HG02870 (cell line): ENCODE measurements at regions not wholly inside any gene's neighbourhood (a gene's known extent, or its start where the extent isn't known, plus 50 kb on each side); places are given as distances from the start of the nearest gene placed in this dataset.

Experiments used
- ATAC-seq: cut with Tn5 transposase; IDR thresholded peaks from one replicate; pipeline ENCODE4 v1.9.1; 2021; ENCODE audit warnings: mild to moderate bottlenecking, moderate library complexity; ENCODE audit not compliant: unreplicated experiment

- ATAC-seq: no peak
Measured at GRCh38 chr12:83866477-83866876, 1046.1 kb downstream of the SLC6A15 start.

DNA sequence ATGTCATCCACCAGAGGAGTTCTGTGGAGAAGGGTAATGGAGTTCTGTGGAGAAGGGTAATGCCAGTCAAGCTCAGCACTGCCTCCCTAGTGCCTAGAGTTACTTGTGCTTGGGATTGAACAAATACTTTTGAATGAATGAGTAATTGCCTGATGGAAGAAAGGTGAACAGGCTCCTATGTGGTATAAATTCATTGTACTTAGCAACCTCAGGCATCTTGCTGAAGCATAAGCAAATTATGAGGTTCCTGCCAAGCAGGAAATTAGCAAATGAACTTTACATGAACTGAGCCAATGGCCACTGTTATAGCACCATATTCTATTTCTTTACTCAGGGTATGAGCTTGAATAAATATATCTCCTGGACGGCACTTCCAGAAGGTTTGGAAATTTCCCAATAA is 1047.2 kb downstream of the SLC6A15 start:
- no peak for ATAC-seq

DNA sequence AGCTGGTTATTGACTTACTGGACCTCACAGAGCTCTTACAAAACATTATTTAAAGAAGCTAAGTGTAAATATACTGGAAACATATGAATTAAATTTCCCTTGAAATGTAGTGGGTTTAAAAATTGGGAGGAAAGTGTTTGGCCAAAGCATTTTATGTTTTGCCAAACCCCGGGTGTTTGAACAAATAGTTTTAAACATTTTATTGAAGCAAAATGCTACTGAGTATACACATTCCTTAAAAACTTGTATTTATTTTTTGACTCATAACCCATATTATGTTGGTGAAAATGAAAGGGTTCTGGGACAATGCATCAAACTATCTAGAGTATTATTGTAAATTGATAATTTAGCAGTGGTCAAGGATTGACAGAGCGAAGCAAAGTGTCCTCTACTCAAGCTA is 1048.5 kb downstream of the SLC6A15 start:
- no peak for ATAC-seq

DNA sequence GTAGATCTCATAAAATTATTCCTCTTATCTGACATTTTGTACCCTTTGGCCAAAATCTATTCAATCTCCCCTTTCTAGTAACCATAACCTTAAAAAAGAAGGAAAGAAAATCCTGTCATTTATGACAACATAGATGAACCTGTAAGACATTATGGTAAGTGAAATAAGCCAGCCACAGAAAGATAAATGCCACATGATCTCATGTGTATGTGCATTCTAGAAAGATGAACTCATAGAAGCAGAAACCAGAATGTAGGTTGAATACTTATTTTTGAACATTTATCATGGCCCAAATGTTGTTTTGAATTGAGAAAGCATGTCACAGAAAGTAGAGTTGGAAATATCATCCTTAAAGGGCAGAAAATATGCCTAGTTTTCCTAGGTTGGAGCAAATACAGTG is 1053.6 kb downstream of the SLC6A15 start:
- no peak for ATAC-seq

DNA sequence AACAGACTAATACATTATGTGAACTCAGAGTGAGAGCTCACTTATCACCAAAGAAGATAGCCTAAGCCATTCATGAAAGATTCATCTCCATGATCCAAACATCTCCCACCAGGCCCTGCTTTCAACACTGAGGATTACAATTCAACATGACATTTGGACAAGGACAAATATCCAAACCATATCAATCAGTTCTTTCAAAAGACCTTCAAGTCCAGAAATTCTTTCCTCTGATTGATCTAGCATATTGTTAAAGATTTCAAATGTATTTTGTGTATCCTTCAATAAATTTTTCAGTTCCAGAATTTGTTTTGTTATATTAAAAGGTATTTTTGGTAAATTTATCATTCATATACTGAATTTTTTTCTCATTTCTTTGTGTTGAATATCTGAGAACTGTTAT is 1055.8 kb downstream of the SLC6A15 start:
- ATAC-seq: no peak

GRCh38 chr12:83850531-83850930 is 1062.1 kb downstream of the SLC6A15 start:
- ATAC-seq: no peak

- no peak for ATAC-seq
Measured at GRCh38 chr12:83848702-83849101, 1063.9 kb downstream of the SLC6A15 start.

GRCh38 chr12:83843541-83843940 is 1069.1 kb downstream of the SLC6A15 start:
- no peak for ATAC-seq

DNA sequence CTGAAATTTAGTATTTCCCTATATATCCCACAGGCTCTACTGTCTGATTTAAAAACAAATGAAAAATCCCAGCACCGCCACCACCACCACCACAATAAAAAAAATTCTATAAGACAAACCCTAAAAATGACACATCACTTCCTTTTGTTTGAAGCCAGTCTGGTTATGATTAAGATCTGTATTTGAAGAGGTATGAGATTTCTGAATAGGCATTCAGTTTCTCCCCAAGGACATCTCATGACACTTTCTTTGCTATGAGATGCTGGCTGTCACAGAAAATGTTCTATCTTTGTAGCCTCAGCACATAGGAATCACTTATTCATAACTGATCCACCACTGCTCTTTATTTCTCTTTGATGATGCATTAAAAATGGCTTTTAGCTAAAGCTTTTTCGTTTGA is 1071.0 kb downstream of the SLC6A15 start:
- ATAC-seq: no peak

DNA sequence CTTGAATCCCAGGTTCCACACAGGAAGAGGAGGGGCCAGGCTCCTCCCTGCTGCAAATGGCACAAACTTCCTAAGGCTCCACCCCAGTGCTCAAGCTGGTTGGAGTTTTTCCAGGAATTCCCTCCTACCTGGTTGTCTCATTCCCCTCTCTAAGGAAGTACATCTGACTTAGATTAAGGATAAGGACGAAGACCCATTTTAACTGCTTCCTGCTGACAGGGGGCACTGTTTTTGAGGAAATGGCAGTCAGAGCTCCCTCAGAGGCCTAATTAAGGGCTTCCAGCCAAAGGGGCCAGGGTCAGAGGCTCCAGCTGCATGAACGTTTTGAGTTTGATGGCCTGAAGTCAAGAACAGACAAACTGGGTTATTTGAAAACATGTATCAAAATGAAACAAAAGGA is 1084.7 kb downstream of the SLC6A15 start:
- ATAC-seq: no peak

DNA sequence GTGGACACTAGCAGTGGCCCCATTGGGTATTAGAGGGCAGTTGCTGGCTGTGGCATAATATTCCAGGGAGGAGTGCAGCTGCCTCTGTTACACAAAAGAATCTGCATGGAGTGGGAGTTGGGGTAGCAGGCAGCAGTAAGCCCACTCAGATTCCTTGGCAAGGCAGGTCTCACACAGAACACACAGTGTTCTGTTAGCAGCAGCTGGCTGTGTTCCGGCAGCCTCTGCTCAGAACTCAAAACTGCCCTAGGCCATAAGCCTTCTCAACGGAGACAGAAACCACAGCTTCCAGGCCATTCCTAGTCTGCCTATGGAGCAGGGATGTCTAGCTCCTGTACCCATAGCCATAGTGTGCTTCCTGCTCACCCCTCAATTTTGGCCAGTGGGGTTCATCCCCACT is 1085.4 kb downstream of the SLC6A15 start:
- ATAC-seq: no peak

GRCh38 chr12:83826112-83826511 is 1086.5 kb downstream of the SLC6A15 start:
- peak; percentile 61 for ATAC-seq

DNA sequence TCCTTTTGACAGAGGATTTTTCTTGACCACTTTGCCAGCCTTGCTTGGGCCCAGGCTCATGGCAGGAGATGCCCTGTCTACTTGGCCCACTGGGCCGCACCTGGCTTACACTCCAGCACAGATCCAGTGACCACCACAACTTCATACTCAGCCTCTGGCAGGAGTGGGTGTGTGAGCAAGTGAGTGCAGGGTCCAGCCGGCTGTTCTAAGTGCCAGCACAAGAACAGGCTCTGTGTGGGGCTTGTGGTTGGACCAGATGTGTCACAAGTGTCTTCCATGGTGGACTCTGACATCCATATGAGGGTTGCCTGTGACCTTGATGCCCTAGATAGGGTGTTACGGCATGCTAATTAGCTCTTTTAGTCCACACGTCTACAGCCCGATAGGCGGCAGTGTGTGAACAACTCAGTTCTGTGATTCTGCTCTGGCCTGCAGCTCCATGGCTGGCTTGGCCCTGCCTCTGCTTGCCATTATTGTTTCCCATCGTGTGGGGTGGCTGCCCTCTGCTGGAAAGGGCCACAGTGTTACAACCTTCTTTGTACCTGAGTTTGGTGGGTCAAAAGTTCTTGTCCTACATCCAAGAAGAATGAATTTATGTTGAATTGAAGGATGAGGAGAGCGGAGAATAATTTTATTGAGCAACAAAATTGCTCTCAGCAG is 1089.1 kb downstream of the SLC6A15 start:
- peak; percentile 97 for ATAC-seq

DNA sequence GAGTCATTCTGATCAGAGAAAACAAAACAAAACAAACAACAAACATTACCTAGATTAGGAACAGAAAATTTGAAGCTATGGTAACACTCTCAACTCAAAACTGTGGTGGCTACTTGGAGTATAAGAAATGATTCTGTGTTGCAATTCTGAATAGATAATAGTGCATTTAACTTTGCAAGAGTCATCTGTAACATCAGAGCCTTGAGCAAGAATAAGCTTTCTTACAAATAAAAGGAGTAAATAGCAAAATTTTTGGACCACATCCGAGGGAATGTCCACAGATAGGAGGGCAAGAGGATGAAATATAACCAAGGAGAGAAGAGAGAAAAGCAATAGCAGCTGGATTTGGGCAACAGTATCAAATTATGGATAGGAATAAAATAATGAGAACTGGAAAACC is 1090.6 kb downstream of the SLC6A15 start:
- ATAC-seq: no peak

GRCh38 chr12:83818881-83819280 is 1093.7 kb downstream of the SLC6A15 start:
- no peak for ATAC-seq

- no peak for ATAC-seq
Measured at GRCh38 chr12:83817730-83818129, 1094.9 kb downstream of the SLC6A15 start.

DNA sequence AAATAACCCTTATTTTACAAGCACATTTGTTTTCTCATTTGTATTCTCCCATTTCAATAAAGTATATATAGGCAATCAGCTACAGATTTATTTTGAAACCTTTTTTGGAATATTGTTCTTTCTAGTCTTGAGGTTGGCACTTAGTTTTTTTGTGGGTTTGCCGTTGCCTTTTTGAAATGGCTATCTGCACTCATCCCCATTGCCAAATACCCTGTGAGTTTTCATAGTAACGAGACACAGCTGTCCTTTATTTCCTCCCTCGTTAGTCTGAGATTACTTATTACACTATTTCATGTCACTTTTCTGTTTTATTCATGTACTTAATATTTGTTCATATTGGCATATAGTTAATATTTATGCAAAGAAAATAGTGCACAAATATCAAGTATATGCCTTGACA is 1104.0 kb downstream of the SLC6A15 start:
- no peak for ATAC-seq

DNA sequence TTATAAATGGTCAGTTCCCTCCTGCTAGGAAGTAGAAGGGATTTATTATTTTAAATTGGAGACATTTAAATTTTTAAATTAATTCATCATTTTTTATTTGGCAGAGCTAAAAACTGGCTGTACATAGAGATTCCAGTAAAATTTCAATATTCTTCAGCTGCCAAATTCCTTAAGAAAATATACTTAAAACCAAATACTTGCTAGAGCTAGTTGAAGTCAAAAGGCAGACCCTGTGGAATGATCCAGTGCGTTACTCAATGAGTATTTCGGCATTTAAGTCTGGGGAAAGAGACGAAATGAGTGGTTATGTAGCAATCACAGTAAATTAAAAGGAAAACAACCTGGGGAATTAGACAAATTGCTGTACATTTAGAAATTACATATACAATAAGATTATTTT is 1104.7 kb downstream of the SLC6A15 start:
- ATAC-seq: no peak

DNA sequence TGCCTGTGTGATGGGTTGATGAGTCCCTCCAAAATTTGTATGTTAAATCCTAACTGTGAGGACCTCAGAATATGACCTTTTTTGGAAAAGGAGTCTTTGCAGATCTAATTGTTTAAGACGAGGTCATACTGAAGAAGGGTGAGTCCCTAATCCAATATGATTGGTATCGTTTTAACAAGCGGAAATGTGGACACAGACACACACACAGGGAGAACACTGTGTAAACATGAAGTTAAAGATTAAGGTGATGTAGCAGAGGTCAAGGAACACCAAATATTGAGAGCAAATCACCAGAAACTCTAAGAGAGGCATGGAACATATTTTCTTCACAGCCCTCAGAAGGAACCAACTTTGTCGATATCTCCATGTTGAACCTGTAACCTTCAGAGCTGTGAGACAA is 1106.7 kb downstream of the SLC6A15 start:
- no peak for ATAC-seq

DNA sequence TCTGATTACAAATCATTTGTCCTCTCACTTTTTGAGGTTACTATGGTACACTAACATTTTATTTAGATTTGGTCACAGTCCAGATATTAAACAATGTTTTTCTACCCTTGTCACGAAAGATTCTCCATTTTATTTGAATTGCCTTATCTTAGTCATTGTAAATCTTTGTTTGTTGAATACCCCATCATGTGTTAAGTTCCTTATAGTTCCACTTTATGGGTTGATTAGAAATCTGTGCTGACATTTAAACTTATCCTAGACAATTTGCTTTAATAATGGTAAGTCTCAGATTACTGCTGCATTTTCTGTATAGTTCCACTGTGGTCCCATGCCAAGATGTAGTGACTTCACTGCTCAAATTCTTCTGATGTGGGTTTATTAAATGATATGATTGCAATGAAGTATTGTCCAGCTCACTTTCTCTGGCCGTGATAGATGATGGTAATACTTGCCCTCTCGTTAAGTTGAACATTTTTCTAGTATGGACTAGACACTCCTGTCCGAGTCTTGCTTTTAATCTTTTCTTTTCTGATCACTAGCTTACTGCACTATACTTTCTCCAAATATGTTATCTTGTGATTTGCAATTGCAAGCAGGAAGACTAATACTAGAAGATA is 1107.3 kb downstream of the SLC6A15 start:
- ATAC-seq: no peak

DNA sequence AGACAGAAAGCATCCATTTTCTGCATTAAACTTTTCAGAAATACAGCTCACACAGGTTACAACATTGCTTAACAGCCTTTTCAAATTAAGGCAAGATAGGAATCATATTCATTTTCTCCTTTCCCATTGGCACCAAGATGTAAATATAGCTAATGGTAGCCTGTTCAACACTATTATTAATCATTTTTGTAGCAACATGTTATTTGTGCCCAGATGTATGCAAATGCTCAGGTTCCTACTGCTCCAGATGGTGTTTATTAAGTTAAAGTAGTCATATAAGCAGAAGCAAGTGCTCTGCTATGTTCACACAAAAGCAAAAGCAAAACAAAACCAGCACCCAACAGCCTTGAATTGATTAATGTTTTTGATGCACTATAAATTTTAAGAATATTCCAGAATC is 1110.6 kb downstream of the SLC6A15 start:
- no peak for ATAC-seq

DNA sequence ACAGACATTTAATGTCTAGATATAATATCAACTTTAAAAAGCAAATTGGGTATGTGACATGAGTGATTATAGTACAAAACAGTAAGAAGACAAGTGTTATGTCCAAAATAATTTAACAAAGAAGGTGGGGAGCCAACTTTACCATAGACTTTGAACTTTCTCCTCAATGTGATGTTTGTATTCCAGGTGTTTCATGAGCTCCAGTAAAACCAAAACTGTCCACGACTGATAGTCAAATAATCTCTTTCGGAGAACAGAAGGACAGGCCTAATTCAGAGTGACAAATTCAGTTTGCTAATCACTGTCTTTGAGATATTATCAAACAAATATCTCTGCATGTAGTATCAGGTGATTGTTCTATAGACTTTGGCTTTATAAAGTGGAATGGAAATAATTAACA is 1112.6 kb downstream of the SLC6A15 start:
- no peak for ATAC-seq

GRCh38 chr12:83796531-83796930 is 1109.8 kb downstream of the TMTC2 start:
- no peak for ATAC-seq
